Esophagus squamous epithelium (tissue), 5 donors: ENCODE measurements at regions not wholly inside any gene's neighbourhood (a gene's known extent, or its start where the extent isn't known, plus 50 kb on each side); places are given as distances from the start of the nearest gene placed in this dataset.

Experiments
- DNase-seq: peaks from one replicate; lab custom pipeline; 2025; lab: John Stamatoyannopoulos, UW
- H3K27ac ChIP-seq, 4 donors: fragments of 200-600 bp; sonication (generic); one replicate each; pipeline ENCODE4 v1.5.1; 2016 to 2019; ENCODE audit warnings: mild to moderate bottlenecking in 1 of 4
- H3K27me3 ChIP-seq, 4 donors: fragments of 200-600 bp; sonication (generic); 1 replicate in 3 of 4; 2 replicates in 1 of 4; pipeline versions ENCODE4 v1.5.1 to v1.6.0; 2017 to 2021; ENCODE audit warnings: antibody characterized with exemption in 1 of 4
- H3K36me3 ChIP-seq, 3 donors: fragments of 200-600 bp; sonication (generic); one replicate each; pipeline ENCODE4 v1.5.1; 2016 to 2019
- H3K4me1 ChIP-seq, 3 donors: fragments of 200-600 bp; sonication (generic); one replicate each; pipeline ENCODE4 v1.5.1; 2017 to 2019
- H3K4me3 ChIP-seq, 4 donors: fragments of 200-600 bp; sonication (generic); 1 replicate in 3 of 4; 2 replicates in 1 of 4; pipeline ENCODE4 v1.5.1; 2016 to 2019; ENCODE audit warnings: mild to moderate bottlenecking in 2 of 4, moderate library complexity in 1 of 4
- H3K9me3 ChIP-seq, 3 donors: fragments of 200-600 bp; sonication (generic); one replicate each; pipeline ENCODE4 v1.5.1; 2016 to 2019
- CTCF ChIP-seq, 6 experiments: fragments of 450-650 bp in 4 of 6; fragments of 200-600 bp in 2 of 6; sonication (generic) in 2 of 6; IDR thresholded peaks; one replicate each; pipeline ENCODE4 v1.5.1; 2016 to 2019; ENCODE audit warnings: antibody characterized with exemption in 6 of 6, mild to moderate bottlenecking in 4 of 6, moderate library complexity in 4 of 6
- POLR2A ChIP-seq, 4 donors: fragments of 450-650 bp; IDR thresholded peaks; one replicate each; pipeline ENCODE4 v1.6.1; 2017; ENCODE audit warnings: antibody characterized with exemption in 4 of 4, mild to moderate bottlenecking in 4 of 4, moderate library complexity in 3 of 4
- WGBS, 2 donors: methylation state at CpG; one replicate each; pipeline ENCODE4 v1.1.5; 2018; 5-methylcytosine and 5-hydroxymethylcytosine counted together
- intact Hi-C: fragments of 100-400 bp; cut with DNase I; formaldehyde crosslinking; loops from one replicate; pipeline ENCODE4 v1.15.0; 2022
- donor health status: DM: yes; HTN: yes; CAD: no.

DNA sequence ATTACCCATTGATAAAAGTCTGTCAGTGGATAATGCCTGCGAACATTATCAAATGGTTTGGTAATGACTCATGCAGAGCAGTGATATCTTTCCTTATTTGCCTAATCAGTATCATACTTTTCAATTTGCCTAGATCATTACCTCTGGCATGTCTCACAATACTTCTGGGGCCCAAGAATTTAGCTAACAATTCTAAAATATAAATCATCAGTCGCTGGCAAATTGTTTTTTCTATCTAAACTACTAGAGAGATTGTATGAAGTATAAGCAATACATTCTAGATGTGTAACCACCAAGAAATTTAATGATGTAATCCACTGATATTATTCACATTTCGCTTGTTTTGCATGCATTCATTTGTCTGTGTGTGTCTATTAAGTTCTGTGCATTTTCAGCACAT lies 191.2 kb upstream of the CDH19 start:
- Histone ChIP-seq H3K9me3 (no peaks in the 10 kb centered on the region), H3K27me3 (no peaks in the 10 kb centered on the region), H3K36me3 (no peaks in the 10 kb centered on the region), H3K4me1 (no peaks in the 10 kb centered on the region), H3K27ac (no peak overlapping the region), H3K4me3 (no peak overlapping the region)
- TF ChIP-seq POLR2A (IDR thresholded peaks at IDR 0.05) (no peak), CTCF (IDR thresholded peaks at IDR 0.05) (no peak)
- 30 to 41% methylated on average over 3 of the region's 3 CpGs for WGBS, 2 donors
- intact Hi-C loops, result no loop called here
- no peak for DNase-seq

DNA sequence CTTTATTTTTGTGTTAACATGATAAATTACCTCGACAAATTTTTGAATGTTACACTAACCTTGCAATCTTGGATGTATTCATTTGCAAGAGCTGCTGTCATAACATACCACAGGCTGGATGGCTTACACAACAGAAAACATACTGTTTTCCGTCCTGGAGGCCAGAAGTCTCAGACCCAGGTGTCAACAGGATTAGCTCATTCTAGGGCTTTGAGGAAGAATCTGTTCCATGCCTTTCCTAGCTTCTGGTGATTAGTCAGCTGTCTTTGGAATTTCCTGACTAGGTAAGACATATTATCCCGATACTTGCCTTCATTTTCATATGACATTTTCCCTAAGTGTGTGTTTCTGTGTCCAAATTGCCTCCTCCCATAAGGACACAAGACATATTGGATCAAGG lies 188.6 kb upstream of the CDH19 start:
- WGBS, 2 donors, result 49 to 54% methylated on average over 3 of the region's 3 CpGs

DNA sequence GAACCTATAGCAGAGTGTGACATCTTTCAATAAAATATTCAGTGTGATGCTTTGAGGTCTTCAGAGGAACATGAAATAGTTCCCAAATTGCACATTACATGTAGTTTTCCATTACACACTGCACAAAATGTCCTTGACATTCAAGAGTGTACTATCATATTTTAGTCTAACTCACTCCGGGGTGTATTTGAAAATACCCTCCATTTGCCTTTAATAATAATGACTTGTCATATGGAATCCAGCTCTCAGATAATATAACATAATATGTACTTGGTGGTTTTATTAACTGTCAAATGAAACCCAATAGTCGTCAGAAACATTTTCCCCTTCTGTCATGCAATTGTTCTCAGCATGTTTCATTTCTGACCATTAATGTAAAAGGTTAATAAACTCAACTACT lies 176.7 kb upstream of the CDH19 start:
- WGBS, 2 donors, result 70 to 72% methylated on average over 2 of the region's 2 CpGs
- no peaks in the 10 kb centered on the region for H3K9me3 ChIP-seq

More for the DNA sequence above, 188.6 kb upstream of the CDH19 start:
- no peak for DNase-seq
- Histone ChIP-seq H3K36me3 (no peaks in the 10 kb centered on the region), H3K27me3 (no peaks in the 10 kb centered on the region), H3K4me3 (no peak overlapping the region), H3K27ac (no peak overlapping the region), H3K4me1 (no peaks in the 10 kb centered on the region), H3K9me3 (no peaks in the 10 kb centered on the region)
- no peak for TF ChIP-seq POLR2A (IDR thresholded peaks at IDR 0.05)
- no peak for TF ChIP-seq CTCF (IDR thresholded peaks at IDR 0.05)
- intact Hi-C loops, result no loop called here

DNA sequence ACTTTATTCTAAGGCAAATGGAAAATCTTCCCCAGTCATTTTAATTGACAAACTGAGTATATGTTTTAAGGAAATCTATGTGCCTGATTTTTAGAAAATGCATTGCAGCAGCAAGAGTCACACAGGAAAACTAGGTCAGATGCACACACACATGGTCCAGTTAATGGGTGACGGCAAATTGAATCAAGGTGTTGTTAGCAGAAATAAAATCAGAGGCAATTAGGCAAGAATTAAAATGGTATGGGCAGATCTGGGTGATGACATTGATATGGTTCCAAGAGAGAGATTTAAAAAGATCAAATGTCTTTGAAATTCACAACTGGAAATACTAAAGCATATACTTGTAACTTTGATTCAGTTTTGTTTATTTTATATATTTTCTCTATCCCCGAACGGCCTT lies 174.2 kb upstream of the CDH19 start:
- intact Hi-C loops, result no loop called here
- WGBS, 2 donors, result 66 to 76% methylated on average over 3 of the region's 3 CpGs
- Histone ChIP-seq H3K9me3 (no peaks in the 10 kb centered on the region), H3K4me3 (no peak overlapping the region), H3K27ac (no peak overlapping the region), H3K36me3 (no peaks in the 10 kb centered on the region), H3K4me1 (no peaks in the 10 kb centered on the region), H3K27me3 (no peaks in the 10 kb centered on the region)
- TF ChIP-seq POLR2A (IDR thresholded peaks at IDR 0.05) (no peak), CTCF (IDR thresholded peaks at IDR 0.05) (no peak)
- no peak for DNase-seq

More for the DNA sequence above, 176.7 kb upstream of the CDH19 start:
- Histone ChIP-seq H3K36me3 (no peaks in the 10 kb centered on the region), H3K27ac (no peak overlapping the region), H3K4me3 (no peak overlapping the region), H3K4me1 (no peaks in the 10 kb centered on the region), H3K27me3 (no peaks in the 10 kb centered on the region)
- DNase-seq, result no peak
- intact Hi-C loops, result no loop called here
- no peak for TF ChIP-seq POLR2A (IDR thresholded peaks at IDR 0.05)
- TF ChIP-seq CTCF (IDR thresholded peaks at IDR 0.05), result no peak

- 75 to 80% methylated on average over 4 of the region's 4 CpGs for WGBS, 2 donors
- intact Hi-C loops, result no loop called here
- Histone ChIP-seq H3K36me3 (no peaks in the 10 kb centered on the region), H3K4me1 (no peaks in the 10 kb centered on the region), H3K27me3 (no peaks in the 10 kb centered on the region), H3K4me3 (no peak overlapping the region), H3K9me3 (no peaks in the 10 kb centered on the region), H3K27ac (no peak overlapping the region)
- DNase-seq, result no peak
- no peak for TF ChIP-seq POLR2A (IDR thresholded peaks at IDR 0.05)
- no peak for TF ChIP-seq CTCF (IDR thresholded peaks at IDR 0.05)
Observed at GRCh38 chr18:66769375-66769774, 165.5 kb upstream of the CDH19 start.
